HL-60 (cell line): ENCODE measurements at regions not wholly inside any gene's neighbourhood (a gene's known extent, or its start where the extent isn't known, plus 50 kb on each side); places are given as distances from the start of the nearest gene placed in this dataset.

Experiments
- DNase-seq, 2 experiments: peaks; one replicate each; pipeline ENCODE4 v3.0.0-alpha.2; 2010 to 2020; ENCODE audit warnings: low read depth in 1 of 2, low spot score in 1 of 2
- H3K27ac ChIP-seq: fragments of 250-450 bp; sonication (Bioruptor Pico); replicated peaks from 2 replicates; pipeline ENCODE4 v1.5.1; 2020; ENCODE audit warnings: mild to moderate bottlenecking, moderate library complexity
- H3K27me3 ChIP-seq: fragments of 250-450 bp; sonication (Bioruptor Pico); 2 replicates; pipeline ENCODE4 v1.5.1; 2021; ENCODE audit warnings: mild to moderate bottlenecking, moderate library complexity; ENCODE audit not compliant: insufficient read depth, poor library complexity, severe bottlenecking
- H3K4me3 ChIP-seq: replicated peaks from 2 replicates; pipeline ENCODE4 v1.5.1; 2011; ENCODE audit warnings: mild to moderate bottlenecking, control low read depth, low read length; ENCODE audit not compliant: insufficient read depth
- CTCF ChIP-seq: IDR thresholded peaks from one replicate; pipeline ENCODE4 v1.5.1; 2011; ENCODE audit warnings: low read length, control low read depth, inconsistent platforms; ENCODE audit not compliant: insufficient read depth
- GABPA ChIP-seq: IDR thresholded peaks from 2 replicates; pipeline ENCODE4 v1.6.1; 2012; ENCODE audit warnings: low read depth
- POLR2AphosphoS5 ChIP-seq: IDR thresholded peaks from 2 replicates; pipeline ENCODE4 v1.6.1; 2012; ENCODE audit warnings: low read depth
- SPI1 ChIP-seq: IDR thresholded peaks from 2 replicates; pipeline ENCODE4 v1.6.1; 2012; ENCODE audit warnings: low read depth, mild to moderate bottlenecking, borderline replicate concordance
- TF ChIP-seq, protein P1 (sequence below): IDR thresholded peaks from 2 replicates; pipeline ENCODE4 v1.6.1; 2012; ENCODE audit warnings: low read depth; ENCODE audit not compliant: insufficient replicate concordance

DNA sequence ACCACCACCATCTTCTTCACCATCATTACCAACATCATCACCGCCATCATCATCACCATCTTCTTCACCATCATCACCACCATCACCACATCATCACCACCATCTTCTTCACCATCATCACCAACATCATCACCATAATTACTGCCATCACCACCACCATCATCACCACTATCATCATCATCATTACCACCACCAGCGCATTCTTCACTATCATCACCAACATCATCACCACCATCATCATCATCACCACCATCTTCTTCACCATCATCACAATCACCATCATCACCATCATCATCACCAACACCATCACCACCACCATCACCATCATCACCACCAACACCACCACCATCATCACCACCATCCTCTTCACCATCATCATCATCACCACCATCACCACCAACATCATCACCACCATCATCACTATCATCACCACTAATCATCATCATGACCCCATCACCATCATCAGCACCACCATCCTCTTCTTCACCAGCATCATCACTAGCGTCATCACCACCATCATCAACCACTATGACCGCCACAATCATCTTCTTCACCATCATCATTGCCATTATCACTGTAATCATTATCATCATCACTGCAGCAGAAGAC is 303.8 kb downstream of the CTTN start:
- Histone ChIP-seq H3K27ac (no peak overlapping the region), H3K27me3 (no peaks in the 10 kb centered on the region), H3K4me3 (no peak overlapping the region)
- DNase-seq, result no peak
- TF ChIP-seq GABPA (no peak), SPI1 (no peak), POLR2AphosphoS5 (no peak), CTCF (no peak)
- TF ChIP-seq, protein P1, sequence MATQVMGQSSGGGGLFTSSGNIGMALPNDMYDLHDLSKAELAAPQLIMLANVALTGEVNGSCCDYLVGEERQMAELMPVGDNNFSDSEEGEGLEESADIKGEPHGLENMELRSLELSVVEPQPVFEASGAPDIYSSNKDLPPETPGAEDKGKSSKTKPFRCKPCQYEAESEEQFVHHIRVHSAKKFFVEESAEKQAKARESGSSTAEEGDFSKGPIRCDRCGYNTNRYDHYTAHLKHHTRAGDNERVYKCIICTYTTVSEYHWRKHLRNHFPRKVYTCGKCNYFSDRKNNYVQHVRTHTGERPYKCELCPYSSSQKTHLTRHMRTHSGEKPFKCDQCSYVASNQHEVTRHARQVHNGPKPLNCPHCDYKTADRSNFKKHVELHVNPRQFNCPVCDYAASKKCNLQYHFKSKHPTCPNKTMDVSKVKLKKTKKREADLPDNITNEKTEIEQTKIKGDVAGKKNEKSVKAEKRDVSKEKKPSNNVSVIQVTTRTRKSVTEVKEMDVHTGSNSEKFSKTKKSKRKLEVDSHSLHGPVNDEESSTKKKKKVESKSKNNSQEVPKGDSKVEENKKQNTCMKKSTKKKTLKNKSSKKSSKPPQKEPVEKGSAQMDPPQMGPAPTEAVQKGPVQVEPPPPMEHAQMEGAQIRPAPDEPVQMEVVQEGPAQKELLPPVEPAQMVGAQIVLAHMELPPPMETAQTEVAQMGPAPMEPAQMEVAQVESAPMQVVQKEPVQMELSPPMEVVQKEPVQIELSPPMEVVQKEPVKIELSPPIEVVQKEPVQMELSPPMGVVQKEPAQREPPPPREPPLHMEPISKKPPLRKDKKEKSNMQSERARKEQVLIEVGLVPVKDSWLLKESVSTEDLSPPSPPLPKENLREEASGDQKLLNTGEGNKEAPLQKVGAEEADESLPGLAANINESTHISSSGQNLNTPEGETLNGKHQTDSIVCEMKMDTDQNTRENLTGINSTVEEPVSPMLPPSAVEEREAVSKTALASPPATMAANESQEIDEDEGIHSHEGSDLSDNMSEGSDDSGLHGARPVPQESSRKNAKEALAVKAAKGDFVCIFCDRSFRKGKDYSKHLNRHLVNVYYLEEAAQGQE, result no peak

DNA sequence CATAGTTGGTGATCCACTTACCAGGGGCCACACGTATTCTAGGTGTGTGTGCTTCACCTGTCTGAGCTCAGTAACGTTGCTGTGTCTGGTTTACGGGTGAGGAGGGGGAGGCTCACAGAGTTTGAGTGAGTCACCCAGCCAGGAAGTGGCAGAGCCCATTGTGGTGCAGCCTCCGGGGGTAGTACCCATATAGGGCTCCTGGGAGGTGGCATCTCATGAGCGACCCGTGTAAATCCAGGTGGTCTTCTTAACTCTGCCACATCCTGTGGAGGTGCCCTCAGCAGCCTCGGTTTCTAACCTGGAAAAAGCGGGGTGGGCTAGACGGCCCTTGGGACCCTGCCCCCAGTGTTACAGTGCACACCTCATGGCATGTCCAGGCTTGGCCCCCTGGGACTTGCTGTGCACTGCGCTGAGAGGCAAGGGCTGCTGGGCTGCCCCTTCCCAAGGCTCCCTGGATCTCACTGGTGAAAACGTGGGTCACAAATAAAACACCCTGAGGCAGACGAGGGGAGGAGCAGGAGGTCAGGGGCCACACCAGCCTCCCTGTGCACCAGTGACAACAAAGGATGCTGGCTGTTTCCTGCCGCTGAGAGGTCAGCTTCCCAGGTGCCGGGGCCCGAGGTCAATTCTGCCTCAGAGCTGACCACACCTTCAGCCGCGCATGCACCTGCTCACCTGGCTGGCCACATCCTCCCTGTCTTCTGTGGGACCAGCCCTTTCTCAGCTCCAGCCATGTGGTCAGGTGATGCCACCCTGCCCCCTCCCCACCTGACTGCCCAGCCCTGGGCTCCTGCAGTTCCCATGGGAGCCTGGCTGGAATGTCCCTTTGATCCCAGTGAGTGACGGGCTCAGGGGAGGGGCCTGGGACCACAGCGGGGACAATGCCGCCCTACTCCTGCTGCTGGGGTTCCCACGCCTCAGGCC is 305.1 kb downstream of the CTTN start:
- H3K27ac ChIP-seq, result no peak overlapping the region
- no peak overlapping the region for H3K4me3 ChIP-seq
- H3K27me3 ChIP-seq, result no peaks in the 10 kb centered on the region
- no peak for DNase-seq
- no peak for TF ChIP-seq SPI1
- TF ChIP-seq, protein P1, result no peak
- TF ChIP-seq POLR2AphosphoS5, result no peak
- no peak for TF ChIP-seq CTCF
- no peak for TF ChIP-seq GABPA

DNA sequence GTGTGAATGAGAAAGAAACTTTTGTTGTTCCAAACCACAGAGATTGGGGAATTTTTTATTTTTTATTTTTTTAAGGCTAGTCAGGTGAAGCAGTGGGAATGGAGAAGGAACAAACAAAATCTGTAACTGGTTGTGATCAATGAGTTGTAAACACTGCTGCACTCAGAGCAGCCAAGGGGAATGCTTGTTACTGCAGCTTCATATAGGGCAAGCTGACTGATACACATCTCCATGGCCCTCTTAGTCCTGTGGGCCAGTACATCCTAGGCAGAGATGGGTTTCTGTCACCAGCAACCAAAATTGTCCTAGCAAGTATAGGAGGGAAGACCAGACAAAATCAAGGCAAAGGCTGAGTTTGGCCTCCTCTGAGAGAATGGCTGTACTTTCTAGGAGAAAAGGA is 306.8 kb downstream of the CTTN start:
- no peak for DNase-seq
- H3K4me3 ChIP-seq, result no peak overlapping the region
- no peaks in the 10 kb centered on the region for H3K27me3 ChIP-seq
- no peak for TF ChIP-seq POLR2AphosphoS5
- TF ChIP-seq GABPA, result no peak
- TF ChIP-seq SPI1, result no peak
- TF ChIP-seq, protein P1, result no peak
- no peak for TF ChIP-seq CTCF
- H3K27ac ChIP-seq, result no peak overlapping the region
